Epithelial cell of esophagus (primary cell): ENCODE measurements at regions not wholly inside any gene's neighbourhood (a gene's known extent, or its start where the extent isn't known, plus 50 kb on each side); places are given as distances from the start of the nearest gene placed in this dataset.

Experiments
- DNase-seq: peaks from one replicate; pipeline ENCODE4 v3.0.0; 2010; ENCODE audit warnings: low read depth
- H3K4me3 ChIP-seq: 2 replicates; pipeline ENCODE4 v1.5.1; 2011; ENCODE audit warnings: mild to moderate bottlenecking, low read length, control low read depth
- CTCF ChIP-seq: IDR thresholded peaks from 2 replicates; pipeline ENCODE4 v1.5.1; 2011; ENCODE audit warnings: low read depth, mild to moderate bottlenecking, low read length, control low read depth, inconsistent platforms; ENCODE audit not compliant: insufficient read depth; ENCODE audit errors: missing control alignments

- no peak for DNase-seq
- no peak overlapping the region for H3K4me3 ChIP-seq
- no peak for TF ChIP-seq CTCF
Measured at GRCh38 chr13:84430446-84430845, 548.2 kb upstream of the SLITRK1 start.

- no peak for DNase-seq
- no peak for TF ChIP-seq CTCF
Measured at GRCh38 chr13:84430015-84430414, 547.7 kb upstream of the SLITRK1 start.

GRCh38 chr13:84418041-84418440 is 535.8 kb upstream of the SLITRK1 start:
- H3K4me3 ChIP-seq = no peak overlapping the region
- peak; percentile 71 for DNase-seq
- TF ChIP-seq CTCF = no peak

More at GRCh38 chr13:84430015-84430414, 547.7 kb upstream of the SLITRK1 start:
- H3K4me3 ChIP-seq = no peak overlapping the region

- TF ChIP-seq CTCF = no peak
- peak; percentile 25 for DNase-seq
- H3K4me3 ChIP-seq = no peak overlapping the region
Measured at GRCh38 chr13:84417416-84417815, 535.1 kb upstream of the SLITRK1 start.

GRCh38 chr13:84413016-84413415 is 530.7 kb upstream of the SLITRK1 start:
- DNase-seq = no peak
- no peak overlapping the region for H3K4me3 ChIP-seq
- no peak for TF ChIP-seq CTCF

GRCh38 chr13:84405286-84405685 is 523.0 kb upstream of the SLITRK1 start:
- no peak overlapping the region for H3K4me3 ChIP-seq
- DNase-seq = no peak

More at GRCh38 chr13:84405286-84405685, 523.0 kb upstream of the SLITRK1 start:
- no peak for TF ChIP-seq CTCF
